CD14-positive monocyte (primary cell): ENCODE measurements at regions not wholly inside any gene's neighbourhood (a gene's known extent, or its start where the extent isn't known, plus 50 kb on each side); places are given as distances from the start of the nearest gene placed in this dataset.

Source experiments
- DNase-seq, 3 donors: peaks; one replicate each; pipeline ENCODE4 v3.0.0-alpha.2; 2011 to 2022
- H2AFZ ChIP-seq: 2 replicates; pipeline ENCODE4 v1.6.0; 2012; ENCODE audit warnings: mild to moderate bottlenecking, low read depth, low read length, inconsistent platforms; ENCODE audit not compliant: insufficient read depth, poor library complexity, severe bottlenecking
- H3K27ac ChIP-seq, 2 donors: 1 replicate in 1 of 2; 2 replicates in 1 of 2; pipeline ENCODE4 v1.5.1; 2012 to 2013; ENCODE audit warnings: low read length in 2 of 2, control low read depth in 1 of 2, inconsistent platforms in 1 of 2, low read depth in 1 of 2, mild to moderate bottlenecking in 1 of 2
- H3K27me3 ChIP-seq, 2 donors: one replicate each; pipeline versions ENCODE4 v1.6.0 to v1.6.1; 2011 to 2013; ENCODE audit warnings: low read length in 2 of 2; ENCODE audit not compliant: control insufficient read depth in 2 of 2, insufficient read depth in 2 of 2
- H3K36me3 ChIP-seq, 2 donors: replicated peaks in 1 of 2; 1 replicate in 1 of 2; 2 replicates in 1 of 2; pipeline versions ENCODE4 v1.5.1 to v1.6.1; 2012 to 2013; ENCODE audit warnings: low read length in 2 of 2, control low read depth in 1 of 2, inconsistent platforms in 1 of 2, mild to moderate bottlenecking in 1 of 2; ENCODE audit not compliant: insufficient read depth in 2 of 2, control insufficient read depth in 1 of 2
- H3K4me1 ChIP-seq, 2 donors: 1 replicate in 1 of 2; 2 replicates in 1 of 2; pipeline versions ENCODE4 v1.5.1 to v1.6.1; 2012 to 2013; ENCODE audit warnings: low read length in 2 of 2, control low read depth in 1 of 2, inconsistent platforms in 1 of 2, mild to moderate bottlenecking in 1 of 2, moderate library complexity in 1 of 2; ENCODE audit not compliant: insufficient read depth in 2 of 2, control insufficient read depth in 1 of 2
- H3K4me2 ChIP-seq: replicated peaks from 2 replicates; pipeline ENCODE3; 2012; ENCODE audit warnings: low read length, moderate library complexity, mild to moderate bottlenecking; ENCODE audit not compliant: poor library complexity, severe bottlenecking; ENCODE audit errors: extremely low read depth
- H3K4me3 ChIP-seq, 3 experiments: fragments of 200-600 bp in 1 of 3; sonication (generic) in 1 of 3; replicated peaks in 1 of 3; 1 replicate in 2 of 3; 2 replicates in 1 of 3; pipeline ENCODE4 v1.5.1; 2011 to 2013; ENCODE audit warnings: low read length in 3 of 3, mild to moderate bottlenecking in 3 of 3, control low read depth in 2 of 3, low read depth in 2 of 3, inconsistent platforms in 1 of 3, moderate library complexity in 1 of 3
- H3K79me2 ChIP-seq: 2 replicates; pipeline ENCODE4 v1.6.0; 2012; ENCODE audit warnings: mild to moderate bottlenecking, control low read depth, inconsistent platforms, low read length, moderate library complexity; ENCODE audit not compliant: insufficient read depth
- H3K9ac ChIP-seq: 2 replicates; pipeline ENCODE4 v1.6.0; 2017; ENCODE audit warnings: low read length, mild to moderate bottlenecking; ENCODE audit not compliant: insufficient read depth, poor library complexity, severe bottlenecking
- H3K9me3 ChIP-seq, 2 donors: replicated peaks in 1 of 2; 1 replicate in 1 of 2; 2 replicates in 1 of 2; pipeline versions ENCODE4 v1.5.1 to v1.6.1; 2012 to 2013; ENCODE audit warnings: low read length in 2 of 2, control low read depth in 1 of 2; ENCODE audit not compliant: control insufficient read depth in 1 of 2, insufficient read depth in 1 of 2
- H4K20me1 ChIP-seq: 2 replicates; pipeline ENCODE4 v1.6.0; 2012; ENCODE audit warnings: mild to moderate bottlenecking, low read length, control low read depth, moderate library complexity; ENCODE audit not compliant: insufficient read depth
- H3K27ac Mint-ChIP-seq, 7 donors: one replicate each; pipeline ENCODE4 v1.8.0; 2020; ENCODE audit warnings: mild to moderate bottlenecking in 7 of 7, mixed read lengths in 7 of 7, moderate library complexity in 6 of 7, inconsistent platforms in 2 of 7
- H3K27me3 Mint-ChIP-seq, 3 donors: one replicate each; pipeline ENCODE4 v1.8.0; 2021 to 2022; ENCODE audit warnings: low read depth in 3 of 3, mild to moderate bottlenecking in 3 of 3, mixed read lengths in 3 of 3, moderate library complexity in 3 of 3, inconsistent platforms in 1 of 3
- H3K36me3 Mint-ChIP-seq, 2 donors: one replicate each; pipeline ENCODE4 v1.8.0; 2020; ENCODE audit warnings: mixed read lengths in 2 of 2, inconsistent platforms in 1 of 2, mild to moderate bottlenecking in 1 of 2
- H3K4me1 Mint-ChIP-seq: one replicate; pipeline ENCODE4 v1.8.0; 2020; ENCODE audit warnings: mild to moderate bottlenecking, mixed read lengths
- H3K4me3 Mint-ChIP-seq, 2 donors: one replicate each; pipeline ENCODE4 v1.8.0; 2020; ENCODE audit warnings: mild to moderate bottlenecking in 2 of 2, mixed read lengths in 2 of 2, moderate library complexity in 1 of 2
- H3K9me3 Mint-ChIP-seq, 7 donors: one replicate each; pipeline ENCODE4 v1.8.0; 2020 to 2022; ENCODE audit warnings: mixed read lengths in 7 of 7, mild to moderate bottlenecking in 6 of 7, moderate library complexity in 6 of 7, inconsistent platforms in 2 of 7
- WGBS: methylation state at CpG from one replicate; pipeline ENCODE4 v1.1.5; 2013; ENCODE audit warnings: missing lambda C conversion rate; ENCODE audit not compliant: insufficient coverage; 5-methylcytosine and 5-hydroxymethylcytosine counted together
- intact Hi-C, 2 donors: fragments of 100-400 bp; cut with micrococcal nuclease; formaldehyde crosslinking; loops; one replicate each; pipeline versions ENCODE4 v1.15.0 to v1.15.1; 2023
- TF ChIP-seq, protein P1 (sequence below): fragments of 200-600 bp; IDR thresholded peaks from one replicate; pipeline ENCODE4 v1.8.0; 2022; ENCODE audit warnings: antibody characterized with exemption, mild to moderate bottlenecking

- Mint-ChIP-seq H3K27me3 (peaks cover 0 to 3% (median 0%) of the 10 kb centered on the region in 3 donors), H3K4me1 (no peaks in the 10 kb centered on the region), H3K27ac (no peak overlapping the region), H3K36me3 (no peaks in the 10 kb centered on the region), H3K4me3 (no peak overlapping the region), H3K9me3 (peaks cover 0 to 2% (median 0%) of the 10 kb centered on the region in 7 donors)
- 69% methylated on average over 1 of the region's 1 CpG for WGBS
- no peaks in the 10 kb centered on the region for H3K4me1 ChIP-seq
- intact Hi-C loops: no loop called here
- TF ChIP-seq, protein P1, sequence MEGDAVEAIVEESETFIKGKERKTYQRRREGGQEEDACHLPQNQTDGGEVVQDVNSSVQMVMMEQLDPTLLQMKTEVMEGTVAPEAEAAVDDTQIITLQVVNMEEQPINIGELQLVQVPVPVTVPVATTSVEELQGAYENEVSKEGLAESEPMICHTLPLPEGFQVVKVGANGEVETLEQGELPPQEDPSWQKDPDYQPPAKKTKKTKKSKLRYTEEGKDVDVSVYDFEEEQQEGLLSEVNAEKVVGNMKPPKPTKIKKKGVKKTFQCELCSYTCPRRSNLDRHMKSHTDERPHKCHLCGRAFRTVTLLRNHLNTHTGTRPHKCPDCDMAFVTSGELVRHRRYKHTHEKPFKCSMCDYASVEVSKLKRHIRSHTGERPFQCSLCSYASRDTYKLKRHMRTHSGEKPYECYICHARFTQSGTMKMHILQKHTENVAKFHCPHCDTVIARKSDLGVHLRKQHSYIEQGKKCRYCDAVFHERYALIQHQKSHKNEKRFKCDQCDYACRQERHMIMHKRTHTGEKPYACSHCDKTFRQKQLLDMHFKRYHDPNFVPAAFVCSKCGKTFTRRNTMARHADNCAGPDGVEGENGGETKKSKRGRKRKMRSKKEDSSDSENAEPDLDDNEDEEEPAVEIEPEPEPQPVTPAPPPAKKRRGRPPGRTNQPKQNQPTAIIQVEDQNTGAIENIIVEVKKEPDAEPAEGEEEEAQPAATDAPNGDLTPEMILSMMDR: no peak
- H3K4me2 ChIP-seq: no peak overlapping the region
- H2AFZ ChIP-seq: no peak overlapping the region
- H3K9me3 ChIP-seq: no peaks in the 10 kb centered on the region
- H3K27me3 ChIP-seq: no peaks in the 10 kb centered on the region
- H3K79me2 ChIP-seq: no peaks in the 10 kb centered on the region
- no peak for DNase-seq
- H3K9ac ChIP-seq: no peak overlapping the region
- H3K4me3 ChIP-seq: no peak overlapping the region
- H4K20me1 ChIP-seq: no peaks in the 10 kb centered on the region
- H3K36me3 ChIP-seq: no peaks in the 10 kb centered on the region
- H3K27ac ChIP-seq: no peak overlapping the region
Observed at GRCh38 chr11:87897921-87898320, 277.3 kb downstream of the RAB38 start.

- Histone ChIP-seq H4K20me1 (no peaks in the 10 kb centered on the region), H3K4me2 (no peak overlapping the region), H3K36me3 (no peaks in the 10 kb centered on the region), H3K27me3 (no peaks in the 10 kb centered on the region), H3K9ac (no peak overlapping the region), H2AFZ (no peak overlapping the region), H3K27ac (no peak overlapping the region), H3K4me3 (no peak overlapping the region), H3K79me2 (no peaks in the 10 kb centered on the region), H3K9me3 (no peaks in the 10 kb centered on the region), H3K4me1 (no peaks in the 10 kb centered on the region)
- peaks cover 0 to 2% (median 0%) of the 10 kb centered on the region in 7 donors for H3K9me3 Mint-ChIP-seq
- H3K27me3 Mint-ChIP-seq: peaks cover 0 to 3% (median 0%) of the 10 kb centered on the region in 3 donors
- H3K4me1 Mint-ChIP-seq: no peaks in the 10 kb centered on the region
- no peak for DNase-seq
- no peak overlapping the region for H3K4me3 Mint-ChIP-seq
- no peak overlapping the region for H3K27ac Mint-ChIP-seq
- intact Hi-C loops: no loop called here
- no peaks in the 10 kb centered on the region for H3K36me3 Mint-ChIP-seq
- TF ChIP-seq, protein P1: no peak
Observed at GRCh38 chr11:87897071-87897470, 278.2 kb downstream of the RAB38 start.
